GM19468 (cell line): ENCODE measurements at regions not wholly inside any gene's neighbourhood (a gene's known extent, or its start where the extent isn't known, plus 50 kb on each side); places are given as distances from the start of the nearest gene placed in this dataset.

Experiments
- ATAC-seq: cut with Tn5 transposase; IDR thresholded peaks from one replicate; pipeline ENCODE4 v1.9.1; 2021; ENCODE audit warnings: mild to moderate bottlenecking, moderate library complexity, moderate number of reproducible peaks; ENCODE audit not compliant: unreplicated experiment; ENCODE audit errors: extremely low read depth

DNA sequence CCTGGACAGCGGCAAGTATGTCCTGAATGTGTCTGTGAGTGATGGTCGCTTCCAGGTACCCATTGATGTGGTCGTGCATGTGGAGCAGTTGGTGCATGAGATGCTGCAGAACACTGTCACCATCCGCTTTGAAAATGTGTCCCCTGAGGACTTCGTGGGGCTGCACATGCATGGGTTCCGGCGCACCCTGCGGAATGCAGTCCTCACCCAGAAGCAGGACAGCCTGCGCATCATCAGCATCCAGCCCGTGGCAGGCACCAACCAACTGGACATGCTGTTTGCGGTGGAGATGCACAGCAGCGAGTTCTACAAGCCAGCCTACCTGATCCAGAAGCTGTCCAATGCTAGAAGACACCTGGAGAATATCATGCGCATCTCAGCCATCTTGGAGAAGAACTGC lies 125.3 kb upstream of the MTNR1B start:
- ATAC-seq = no peak

DNA sequence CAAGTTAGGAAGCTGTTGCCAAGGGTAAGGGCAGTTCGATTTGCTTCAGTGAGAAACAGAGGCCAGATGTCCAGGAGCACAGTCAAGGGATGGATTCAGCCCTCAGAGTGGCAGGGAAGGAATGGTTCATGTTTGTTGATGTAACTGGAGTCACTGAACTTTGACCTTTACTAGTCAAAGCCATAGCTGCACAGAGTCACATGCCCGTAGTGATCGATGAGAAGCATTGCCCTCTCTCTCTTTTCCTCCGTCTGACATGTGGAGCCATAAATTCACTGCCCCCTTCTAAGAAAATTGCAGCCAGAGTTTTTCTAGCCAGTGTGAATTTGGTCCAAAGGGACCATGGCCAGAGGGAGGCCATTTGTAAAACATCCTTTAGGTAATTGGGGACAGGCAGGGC lies 124.1 kb upstream of the MTNR1B start:
- no peak for ATAC-seq

DNA sequence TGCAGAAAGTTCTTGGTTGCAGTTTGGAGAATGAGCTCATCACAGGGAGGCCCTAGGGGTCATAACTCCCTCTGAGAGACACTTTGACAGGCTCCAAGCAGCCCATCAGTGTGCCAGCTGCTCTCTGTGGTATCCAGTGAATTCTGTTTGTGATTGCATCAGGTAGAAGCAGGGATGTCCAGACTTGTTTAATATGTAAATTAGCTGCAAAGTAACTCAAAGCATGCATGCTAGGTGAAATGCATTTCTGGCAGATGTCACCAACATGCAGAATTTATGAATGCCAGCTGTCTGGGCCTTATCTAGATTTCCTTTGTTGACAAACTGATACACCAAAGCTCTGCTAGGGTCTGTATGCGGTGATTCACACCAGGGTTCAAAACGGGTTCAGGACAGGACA lies 123.6 kb upstream of the MTNR1B start:
- ATAC-seq = no peak

DNA sequence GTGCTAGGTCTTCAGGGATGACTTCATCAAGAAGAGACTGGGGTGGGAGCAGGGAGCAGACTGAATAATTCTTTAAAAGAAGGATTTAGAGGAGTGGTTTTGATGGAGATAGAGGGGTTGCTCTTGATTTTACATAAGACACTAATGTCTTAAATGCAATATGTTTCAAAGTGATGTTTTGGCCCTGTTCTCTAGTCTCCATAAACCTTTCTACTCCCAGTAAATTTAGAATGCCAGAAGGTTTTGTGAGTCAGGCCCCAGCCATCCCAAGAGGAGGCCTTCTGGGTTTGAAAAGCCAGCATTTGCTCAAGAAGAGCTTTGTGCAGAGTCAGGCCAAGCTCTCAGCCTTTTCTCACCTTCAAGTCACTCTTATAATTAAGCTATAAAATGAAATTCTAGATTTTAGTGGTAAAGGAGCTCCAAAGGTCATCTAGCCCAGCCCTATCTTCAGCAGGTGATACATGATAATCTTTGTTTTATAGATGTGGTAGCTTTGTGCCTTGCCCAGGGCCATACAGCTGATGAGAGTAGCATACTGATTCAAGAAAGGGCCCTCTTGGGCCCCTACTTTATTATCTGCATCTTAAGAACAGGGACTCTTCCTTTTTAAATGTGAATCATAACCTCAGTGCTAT lies 122.8 kb upstream of the MTNR1B start:
- ATAC-seq = no peak

DNA sequence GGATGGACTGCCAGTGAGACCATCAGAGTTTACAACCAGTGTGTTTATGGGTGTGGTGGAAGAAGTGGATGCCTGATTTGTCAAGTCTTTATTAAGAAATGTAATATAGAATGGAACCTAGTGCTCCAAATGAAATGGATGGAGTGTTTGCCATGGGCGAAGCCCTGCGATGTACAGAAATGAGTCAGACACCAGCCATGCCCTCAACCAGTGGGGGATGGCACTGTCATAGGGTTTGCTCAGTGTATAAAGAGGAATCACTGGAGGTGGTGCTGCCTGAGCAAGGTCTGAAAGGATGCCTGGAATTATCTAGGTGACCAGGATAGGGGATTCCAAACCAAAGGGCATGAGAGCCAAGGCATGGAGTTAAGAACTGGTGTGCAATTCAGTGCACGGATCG lies 120.9 kb upstream of the MTNR1B start:
- ATAC-seq = no peak

DNA sequence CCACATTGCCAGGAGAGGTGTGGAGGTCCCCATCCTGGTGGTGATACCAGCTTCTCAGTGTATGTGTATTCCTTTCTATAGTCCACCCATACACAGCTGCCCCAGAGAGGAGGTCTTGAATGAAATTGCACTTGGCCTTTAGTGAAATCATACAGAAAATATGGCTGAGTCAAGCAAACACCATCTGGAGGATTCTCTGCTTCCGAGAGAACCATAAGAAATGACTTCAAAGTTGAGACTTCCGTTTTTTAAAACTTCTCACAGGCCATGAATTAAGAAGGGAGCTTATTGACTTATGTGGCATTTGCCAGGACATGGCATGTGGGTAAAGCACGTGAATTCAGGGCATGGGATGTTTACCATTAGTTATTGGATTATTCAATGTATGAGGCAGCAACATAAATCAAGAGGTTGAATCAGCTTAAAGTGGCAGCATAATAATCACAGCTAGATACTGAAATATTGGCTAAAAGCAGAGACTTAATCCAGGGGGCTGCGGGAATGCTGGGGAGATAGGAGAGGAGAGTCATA lies 119.1 kb upstream of the MTNR1B start:
- no peak for ATAC-seq

DNA sequence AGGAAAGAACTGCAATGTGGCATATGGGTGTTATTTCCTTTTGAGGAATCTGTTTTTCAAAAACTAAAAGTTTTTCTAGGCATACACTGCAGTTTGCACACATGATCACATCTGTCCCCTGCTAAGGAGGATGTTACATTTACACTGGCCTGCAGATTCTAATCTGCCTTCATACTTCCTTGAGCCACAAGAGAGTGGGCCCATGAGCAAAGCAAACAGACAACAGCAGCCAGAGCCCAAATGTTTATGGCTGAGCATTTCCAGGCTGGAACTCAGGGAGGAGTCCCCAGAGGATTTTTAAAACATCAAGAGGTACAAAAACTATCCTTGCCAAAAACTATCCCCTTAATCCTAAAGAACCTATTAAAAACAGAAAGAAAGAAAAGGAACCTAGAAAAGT lies 117.2 kb upstream of the MTNR1B start:
- no peak for ATAC-seq

DNA sequence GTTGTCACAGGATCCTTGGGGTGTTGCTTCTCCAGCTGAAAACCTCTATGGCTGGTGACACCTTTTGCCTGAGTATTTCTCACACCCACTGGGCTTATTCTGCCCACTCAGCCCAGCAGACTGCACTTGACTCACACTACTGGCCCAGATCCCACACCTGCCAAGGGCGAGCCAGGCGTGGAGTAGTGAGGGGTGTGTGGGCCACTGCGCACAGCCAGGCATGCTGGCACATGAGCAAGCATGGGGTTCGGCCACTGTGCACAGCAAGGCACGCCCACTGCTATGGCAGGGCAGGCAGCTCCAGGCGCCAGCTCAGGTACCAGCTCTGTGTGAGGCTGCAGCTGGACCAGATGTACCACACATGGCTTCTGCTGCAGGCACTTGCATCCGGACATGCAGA lies 116.5 kb upstream of the MTNR1B start:
- no peak for ATAC-seq

DNA sequence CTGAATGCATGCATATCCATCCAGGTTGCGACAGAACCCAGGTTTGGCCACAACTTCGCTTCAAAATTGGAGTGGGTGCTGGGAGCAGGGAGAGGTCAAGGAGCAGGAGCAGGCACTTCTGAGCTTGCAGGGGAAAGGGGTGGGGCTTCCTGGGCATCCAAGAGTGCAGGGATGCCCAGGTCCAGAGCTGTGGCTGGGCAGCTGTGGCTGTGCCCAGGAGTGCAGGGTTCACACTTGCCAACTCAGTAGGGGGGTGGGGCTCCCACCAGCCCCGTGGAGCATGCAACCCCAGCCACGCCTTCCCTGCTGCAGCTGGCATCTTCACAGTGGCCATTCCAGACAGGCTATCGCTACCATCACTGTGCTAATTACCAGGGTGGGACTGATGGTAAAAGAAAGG lies 115.3 kb upstream of the MTNR1B start:
- ATAC-seq = no peak

DNA sequence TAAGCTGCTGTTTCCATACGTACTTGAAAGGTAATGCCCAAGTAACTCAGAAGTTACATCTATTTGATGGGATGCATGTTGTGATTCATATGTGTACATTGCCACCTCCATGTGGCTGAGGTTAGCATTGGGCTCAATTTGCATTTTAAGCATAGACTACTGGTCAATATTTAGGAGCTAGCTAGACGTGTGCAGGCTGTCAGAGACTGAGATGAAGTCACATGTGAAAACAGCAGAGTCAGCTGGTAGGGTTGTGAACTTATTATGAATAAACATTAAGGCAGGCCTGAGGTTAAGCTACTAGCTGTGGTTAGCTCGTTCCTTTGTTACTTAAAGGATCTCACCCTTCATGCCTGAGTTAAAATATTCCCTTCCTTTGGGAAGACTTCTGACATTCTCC lies 114.5 kb upstream of the MTNR1B start:
- no peak for ATAC-seq

DNA sequence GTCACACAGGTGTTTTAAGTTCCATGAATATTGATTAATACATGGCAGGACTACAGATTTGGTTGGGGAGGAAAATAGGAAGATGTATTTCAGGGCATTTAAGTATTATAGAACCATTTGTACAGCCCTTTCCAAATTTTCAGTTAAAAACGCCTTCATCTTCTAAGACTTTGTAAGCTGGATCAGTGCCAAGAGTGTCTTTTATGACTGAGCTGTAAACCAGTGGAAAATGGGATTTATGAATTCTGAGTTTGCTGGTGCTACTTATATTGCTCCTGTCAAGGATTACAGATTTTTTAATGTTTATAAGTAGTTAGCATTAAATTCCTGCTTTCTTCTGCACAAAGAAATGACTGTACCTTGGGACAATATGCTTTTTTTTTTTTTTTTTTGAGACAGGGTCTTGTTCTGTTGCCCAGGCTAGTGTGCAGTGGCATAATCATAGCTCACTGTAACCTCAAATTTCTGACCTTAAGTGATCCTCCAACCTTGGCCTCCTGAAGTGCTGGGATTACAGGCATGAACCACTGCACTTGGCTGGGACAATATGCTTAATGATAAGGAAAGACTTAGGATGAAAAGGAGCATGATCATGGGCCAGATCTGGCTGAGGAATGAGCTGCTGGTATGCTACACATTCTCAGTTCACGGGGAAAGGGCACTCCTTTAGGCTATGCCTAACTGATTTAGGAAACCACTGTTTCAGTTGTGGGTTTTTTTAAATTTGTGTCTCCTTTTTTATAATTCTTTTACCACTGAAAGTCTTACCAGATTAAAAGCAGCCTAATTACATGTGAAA lies 113.6 kb upstream of the MTNR1B start:
- no peak for ATAC-seq

DNA sequence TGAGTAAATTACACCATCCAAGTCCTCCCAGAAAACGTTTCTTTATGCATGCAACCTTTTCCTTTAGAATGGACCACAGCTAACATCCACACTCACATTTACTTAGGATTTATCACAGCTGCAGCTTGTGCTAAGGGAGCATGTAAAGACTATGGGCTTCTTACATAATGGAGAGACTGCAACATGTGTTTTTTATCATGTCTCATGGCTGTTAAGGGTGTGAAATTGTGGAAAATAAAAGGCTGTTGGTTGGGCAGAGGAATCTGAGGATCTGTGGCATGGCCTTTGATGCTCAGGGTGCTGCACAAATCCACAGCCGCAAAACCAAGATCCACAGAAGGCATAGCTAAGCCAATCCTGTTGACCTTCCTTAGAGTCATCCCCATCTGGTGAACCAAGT lies 112.0 kb upstream of the MTNR1B start:
- ATAC-seq = no peak

DNA sequence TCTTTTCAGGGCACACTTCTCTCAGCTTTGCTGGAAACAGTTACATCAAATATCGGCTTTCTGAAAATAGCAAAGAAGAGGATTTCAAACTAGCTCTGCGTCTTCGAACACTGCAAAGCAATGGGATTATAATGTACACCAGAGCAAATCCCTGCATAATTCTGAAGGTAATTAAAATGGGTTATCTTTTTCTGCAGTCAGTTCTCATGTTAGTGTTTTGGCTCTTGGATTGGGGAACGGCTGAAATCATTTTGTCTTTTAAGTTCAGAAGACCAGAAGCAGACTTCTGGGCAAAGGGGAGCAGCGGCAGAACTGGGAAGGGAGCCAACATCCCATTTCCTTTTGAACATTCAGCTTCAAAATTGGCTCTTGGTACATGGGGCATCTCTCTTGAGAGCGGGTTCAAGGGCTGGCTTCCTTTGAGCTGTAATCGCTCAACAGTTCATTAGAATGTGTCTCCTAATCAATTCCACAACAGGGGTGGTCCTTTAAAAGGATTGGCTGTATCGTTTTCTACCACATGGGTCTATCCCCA lies 110.2 kb upstream of the MTNR1B start:
- ATAC-seq = no peak

DNA sequence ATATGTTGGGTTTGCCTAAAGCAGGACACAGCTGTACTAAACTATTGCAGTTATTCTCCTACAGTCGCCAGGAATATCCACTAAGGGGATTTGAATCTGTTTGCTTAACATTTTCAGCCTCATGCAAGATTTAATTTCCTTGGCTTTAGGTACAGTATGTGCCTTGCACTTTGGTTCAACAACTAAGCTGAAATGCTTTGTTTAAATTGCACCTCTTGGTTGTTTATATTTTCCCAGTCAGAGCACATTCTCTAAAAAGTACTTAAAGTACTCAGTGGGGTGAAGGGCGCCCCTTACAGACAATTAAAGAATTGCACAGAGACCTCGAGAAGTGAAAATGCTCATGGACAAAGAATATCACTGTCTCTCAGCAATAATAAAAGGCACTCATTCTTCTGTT lies 107.8 kb upstream of the MTNR1B start:
- ATAC-seq = no peak

DNA sequence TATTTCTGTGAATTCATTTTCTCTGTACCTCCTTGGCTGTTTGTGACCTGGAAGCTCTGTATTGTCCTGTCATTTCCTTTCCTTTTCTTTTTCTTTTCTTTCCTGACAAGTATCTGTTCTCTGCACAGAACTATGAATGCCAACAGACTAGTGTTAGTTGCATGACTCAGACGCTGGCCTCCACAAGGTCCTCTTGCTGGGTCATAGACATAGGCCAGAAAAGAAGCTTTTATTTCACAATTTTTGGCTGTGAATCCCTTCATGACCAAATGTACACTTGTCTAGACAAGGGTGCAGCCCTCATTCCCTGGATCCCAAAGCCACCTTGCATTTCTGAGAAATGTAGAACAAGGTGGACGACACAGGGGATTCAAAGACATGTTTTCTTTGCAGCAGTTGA lies 104.1 kb upstream of the MTNR1B start:
- no peak for ATAC-seq

DNA sequence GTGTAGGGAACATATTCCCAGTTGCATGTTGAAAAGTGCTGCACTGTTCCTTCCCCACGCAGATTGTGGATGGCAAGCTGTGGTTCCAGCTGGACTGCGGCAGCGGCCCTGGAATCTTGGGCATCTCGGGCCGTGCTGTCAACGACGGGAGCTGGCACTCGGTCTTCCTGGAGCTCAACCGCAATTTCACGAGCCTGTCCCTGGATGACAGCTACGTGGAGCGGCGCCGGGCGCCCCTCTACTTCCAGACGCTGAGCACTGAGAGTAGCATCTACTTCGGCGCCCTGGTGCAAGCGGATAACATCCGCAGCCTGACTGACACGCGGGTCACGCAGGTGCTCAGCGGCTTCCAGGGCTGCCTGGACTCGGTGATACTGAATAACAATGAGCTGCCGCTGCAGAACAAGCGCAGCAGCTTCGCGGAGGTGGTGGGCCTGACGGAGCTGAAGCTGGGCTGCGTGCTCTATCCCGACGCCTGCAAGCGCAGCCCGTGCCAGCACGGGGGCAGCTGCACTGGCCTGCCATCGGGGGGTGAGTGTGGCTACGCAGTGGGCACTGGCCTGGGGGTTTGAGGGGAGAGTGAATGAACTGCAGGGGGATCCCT lies 102.7 kb upstream of the MTNR1B start:
- ATAC-seq = no peak

DNA sequence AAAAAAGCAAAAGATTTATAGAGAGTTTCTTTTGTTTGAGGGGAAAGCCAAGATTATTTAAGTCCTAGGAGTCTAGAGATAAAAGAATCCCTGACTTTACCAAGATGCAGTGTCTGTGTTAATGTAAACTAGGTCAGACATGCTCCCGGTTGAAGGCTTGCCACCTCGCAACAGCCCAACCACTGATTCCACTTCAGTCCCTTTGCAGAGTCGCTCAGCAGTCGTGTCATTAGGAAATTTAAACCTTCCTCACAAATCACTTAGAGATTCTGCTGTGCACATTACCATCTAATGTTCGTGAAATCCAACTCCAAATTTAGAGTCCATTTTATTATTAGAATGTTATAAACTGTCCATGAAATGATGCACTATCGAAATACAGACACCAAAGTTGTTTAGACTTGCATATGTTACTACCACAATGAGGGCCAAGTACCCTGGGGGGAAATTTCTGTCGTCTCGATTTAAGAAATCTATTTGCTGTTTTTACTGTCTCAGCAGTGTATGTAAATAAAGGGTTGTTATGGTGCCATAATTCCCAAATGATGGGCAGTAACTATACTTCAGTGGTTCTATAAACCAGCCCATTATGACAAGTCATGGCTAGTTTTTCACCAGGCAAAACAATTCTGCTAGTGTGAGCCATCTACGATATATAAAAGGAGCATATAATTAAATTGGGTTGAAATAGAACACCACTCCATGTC lies 101.4 kb upstream of the MTNR1B start:
- no peak for ATAC-seq

DNA sequence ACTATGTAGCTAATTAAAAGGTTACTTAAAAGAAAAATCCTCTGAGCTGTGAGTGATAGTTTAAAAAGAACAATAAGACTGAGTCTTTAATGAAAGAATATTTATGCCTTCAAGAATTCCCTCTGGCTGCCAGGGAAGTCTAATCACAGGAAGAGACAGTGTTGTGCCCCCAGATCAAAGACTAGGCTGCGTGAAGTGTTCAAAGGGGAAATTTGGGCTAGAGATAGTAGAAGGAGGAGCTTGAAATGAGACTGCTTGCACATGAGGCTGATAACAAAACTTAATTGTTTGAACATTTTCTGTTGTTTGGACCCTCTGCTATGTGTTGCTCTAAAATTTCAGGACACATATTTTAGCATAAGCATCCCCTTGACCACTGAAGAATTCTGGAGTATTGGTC lies 99.7 kb upstream of the MTNR1B start:
- ATAC-seq = no peak

DNA sequence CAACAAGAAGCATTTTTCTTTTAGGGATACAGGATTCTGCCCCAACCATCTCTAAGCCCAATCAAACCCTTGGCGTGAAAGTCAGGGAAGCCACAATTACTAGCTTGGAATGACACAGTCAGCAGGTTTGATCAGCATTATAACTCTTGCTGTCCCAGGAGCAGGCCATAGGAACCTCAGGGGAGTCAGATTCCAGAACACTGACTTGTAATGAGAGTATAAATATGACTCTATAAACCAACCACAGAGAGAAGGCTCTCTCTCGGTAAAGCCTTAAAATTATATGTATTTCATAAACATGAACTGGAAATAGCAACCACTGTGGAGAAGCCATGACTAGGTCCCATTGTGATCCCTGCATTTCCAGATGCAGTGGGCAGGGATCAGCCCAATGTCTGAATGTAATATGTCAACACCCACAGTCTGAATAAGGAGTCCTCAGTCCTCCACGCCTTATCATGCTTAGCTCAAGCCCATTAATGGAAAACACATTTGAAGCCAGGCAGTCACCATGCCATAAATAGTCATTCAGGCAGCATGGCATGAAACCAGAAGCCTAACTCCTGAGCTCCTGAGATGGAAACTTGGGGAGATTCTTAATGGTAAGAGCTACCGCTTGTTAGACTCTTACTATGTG lies 99.1 kb upstream of the MTNR1B start:
- ATAC-seq = no peak

DNA sequence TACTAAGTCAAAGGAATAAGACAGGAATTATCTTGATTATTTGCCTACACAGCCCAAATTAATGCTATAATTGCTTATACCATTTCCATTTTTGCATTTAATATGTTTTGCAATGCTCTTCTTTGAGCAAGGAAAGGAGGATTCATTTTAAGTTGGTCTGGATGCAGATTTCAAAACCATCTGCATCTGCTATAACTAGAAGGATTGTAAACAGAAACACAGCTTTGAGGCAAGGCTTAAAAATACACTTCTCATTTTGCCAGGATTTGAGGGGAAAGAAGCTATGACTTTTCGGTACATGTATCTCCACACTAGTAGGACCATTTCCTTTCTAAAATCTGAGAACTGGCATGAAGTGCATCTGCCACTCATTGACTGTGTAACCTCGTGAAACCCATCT lies 95.9 kb upstream of the MTNR1B start:
- ATAC-seq = no peak
